NB4 (cell line): ENCODE measurements at regions not wholly inside any gene's neighbourhood (a gene's known extent, or its start where the extent isn't known, plus 50 kb on each side); places are given as distances from the start of the nearest gene placed in this dataset.

Experiments
- MYC ChIP-seq: IDR thresholded peaks from 2 replicates; pipeline ENCODE4 v1.6.1; 2011; ENCODE audit warnings: low read depth, low read length
- POLR2A ChIP-seq: IDR thresholded peaks from 2 replicates; pipeline ENCODE4 v1.6.1; 2011; ENCODE audit warnings: mild to moderate bottlenecking; ENCODE audit not compliant: insufficient read length; ENCODE audit errors: extremely low read depth
- TF ChIP-seq, protein P1 (sequence below): IDR thresholded peaks from one replicate; pipeline ENCODE4 v1.5.1; 2012; ENCODE audit warnings: low read depth, low read length
- TF ChIP-seq, protein P2 (sequence below): IDR thresholded peaks from 2 replicates; pipeline ENCODE4 v1.6.1; 2011; ENCODE audit warnings: low read depth, low read length

DNA sequence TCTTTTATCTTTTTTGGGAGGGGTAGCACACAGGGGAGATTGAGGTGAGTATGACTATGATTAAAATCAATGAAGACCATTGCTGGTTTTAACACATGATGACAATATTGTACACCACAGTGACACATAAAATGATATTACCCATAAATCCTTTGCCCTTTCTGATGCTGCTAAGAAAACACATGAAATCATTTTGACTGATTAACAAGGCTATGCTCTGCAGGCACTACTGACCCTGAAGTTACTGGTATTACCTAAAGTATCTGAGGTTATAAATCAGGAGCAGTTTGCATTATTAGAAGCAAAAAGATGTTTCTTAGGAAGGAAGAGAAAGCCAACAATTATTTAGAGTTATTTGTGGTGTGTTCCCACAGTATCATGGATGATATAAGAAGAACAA, 701.2 kb upstream of the PTBP2 start:
- TF ChIP-seq, protein P1, sequence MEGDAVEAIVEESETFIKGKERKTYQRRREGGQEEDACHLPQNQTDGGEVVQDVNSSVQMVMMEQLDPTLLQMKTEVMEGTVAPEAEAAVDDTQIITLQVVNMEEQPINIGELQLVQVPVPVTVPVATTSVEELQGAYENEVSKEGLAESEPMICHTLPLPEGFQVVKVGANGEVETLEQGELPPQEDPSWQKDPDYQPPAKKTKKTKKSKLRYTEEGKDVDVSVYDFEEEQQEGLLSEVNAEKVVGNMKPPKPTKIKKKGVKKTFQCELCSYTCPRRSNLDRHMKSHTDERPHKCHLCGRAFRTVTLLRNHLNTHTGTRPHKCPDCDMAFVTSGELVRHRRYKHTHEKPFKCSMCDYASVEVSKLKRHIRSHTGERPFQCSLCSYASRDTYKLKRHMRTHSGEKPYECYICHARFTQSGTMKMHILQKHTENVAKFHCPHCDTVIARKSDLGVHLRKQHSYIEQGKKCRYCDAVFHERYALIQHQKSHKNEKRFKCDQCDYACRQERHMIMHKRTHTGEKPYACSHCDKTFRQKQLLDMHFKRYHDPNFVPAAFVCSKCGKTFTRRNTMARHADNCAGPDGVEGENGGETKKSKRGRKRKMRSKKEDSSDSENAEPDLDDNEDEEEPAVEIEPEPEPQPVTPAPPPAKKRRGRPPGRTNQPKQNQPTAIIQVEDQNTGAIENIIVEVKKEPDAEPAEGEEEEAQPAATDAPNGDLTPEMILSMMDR: no peak
- no peak for TF ChIP-seq POLR2A
- TF ChIP-seq, protein P2, sequence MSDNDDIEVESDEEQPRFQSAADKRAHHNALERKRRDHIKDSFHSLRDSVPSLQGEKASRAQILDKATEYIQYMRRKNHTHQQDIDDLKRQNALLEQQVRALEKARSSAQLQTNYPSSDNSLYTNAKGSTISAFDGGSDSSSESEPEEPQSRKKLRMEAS: no peak
- TF ChIP-seq MYC: no peak
